Esophagus muscularis mucosa (tissue), 4 donors: ENCODE measurements at regions not wholly inside any gene's neighbourhood (a gene's known extent, or its start where the extent isn't known, plus 50 kb on each side); places are given as distances from the start of the nearest gene placed in this dataset.
A peak's percentile ranks its signal among the peaks of the same experiment; 100 is the strongest.

ENCODE experiments used
- DNase-seq: peaks from one replicate; pipeline ENCODE4 v3.0.0-alpha.2; 2017; ENCODE audit errors: extremely low spot score
- H3K27ac ChIP-seq, 4 donors: fragments of 200-600 bp; sonication (generic); replicated peaks in 1 of 4; 1 replicate in 3 of 4; 2 replicates in 1 of 4; pipeline ENCODE4 v1.5.1; 2016 to 2019; ENCODE audit warnings: mild to moderate bottlenecking in 1 of 4
- H3K27me3 ChIP-seq, 4 donors: fragments of 200-600 bp; sonication (generic); one replicate each; pipeline versions ENCODE4 v1.5.1 to v1.6.0; 2016 to 2019
- H3K36me3 ChIP-seq, 4 donors: fragments of 200-600 bp; sonication (generic); one replicate each; pipeline ENCODE4 v1.5.1; 2016 to 2019
- H3K4me1 ChIP-seq, 4 donors: fragments of 200-600 bp; sonication (generic); one replicate each; pipeline ENCODE4 v1.5.1; 2016 to 2019
- H3K4me3 ChIP-seq, 4 donors: fragments of 200-600 bp; sonication (generic); 1 replicate in 2 of 4; 2 replicates in 2 of 4; pipeline ENCODE4 v1.5.1; 2016 to 2019; ENCODE audit warnings: mild to moderate bottlenecking in 4 of 4, moderate library complexity in 1 of 4
- H3K9me3 ChIP-seq, 4 donors: fragments of 200-600 bp; sonication (generic); 1 replicate in 3 of 4; 2 replicates in 1 of 4; pipeline ENCODE4 v1.5.1; 2016 to 2019
- CTCF ChIP-seq, 3 experiments: fragments of 200-600 bp in 2 of 3; fragments of 450-650 bp in 1 of 3; sonication (generic) in 2 of 3; IDR thresholded peaks; one replicate each; pipeline ENCODE4 v1.5.1; 2017 to 2019; ENCODE audit warnings: antibody characterized with exemption in 3 of 3, mild to moderate bottlenecking in 2 of 3, moderate library complexity in 1 of 3
- EP300 ChIP-seq: sonication (generic); formaldehyde crosslinking; IDR thresholded peaks from one replicate; pipeline ENCODE4 v1.6.1; 2017; ENCODE audit warnings: antibody characterized with exemption
- POLR2A ChIP-seq: fragments of 450-650 bp; IDR thresholded peaks from one replicate; pipeline ENCODE4 v1.6.1; 2017; ENCODE audit warnings: antibody characterized with exemption, moderate library complexity, mild to moderate bottlenecking, low read depth
- POLR2AphosphoS5 ChIP-seq, 2 donors: sonication (generic); formaldehyde crosslinking; IDR thresholded peaks; one replicate each; pipeline ENCODE4 v1.6.1; 2017; ENCODE audit warnings: antibody characterized with exemption in 2 of 2
- WGBS: methylation state at CpG from one replicate; pipeline ENCODE4 v1.1.5; 2018; 5-methylcytosine and 5-hydroxymethylcytosine counted together
- intact Hi-C: fragments of 100-400 bp; cut with DNase I; formaldehyde crosslinking; loops from one replicate; pipeline ENCODE4 v1.15.1; 2023

- TF ChIP-seq EP300, result no peak
- no peak for TF ChIP-seq CTCF (IDR thresholded peaks at IDR 0.05)
- no peak for TF ChIP-seq POLR2AphosphoS5 (IDR thresholded peaks at IDR 0.05)
- no peak for TF ChIP-seq POLR2A
- Histone ChIP-seq H3K36me3 (no peaks in the 10 kb centered on the region), H3K4me3 (no peak overlapping the region), H3K27me3 (peaks cover 0 to 49% (median 14%) of the 10 kb centered on the region in 4 donors), H3K27ac (no peak overlapping the region), H3K9me3 (no peaks in the 10 kb centered on the region), H3K4me1 (peaks cover 16 to 22% (median 18%) of the 10 kb centered on the region in 4 donors)
- 89% methylated on average over 14 of the region's 14 CpGs for WGBS
- DNase-seq, result no peak
- intact Hi-C loops, result no loop called here
Observed at GRCh38 chr11:70660059-70660888, 261.9 kb downstream of the CTTN start.

GRCh38 chr11:70660889-70661197 is 262.5 kb downstream of the CTTN start:
- Histone ChIP-seq H3K27me3 (peaks cover 0 to 53% (median 14%) of the 10 kb centered on the region in 4 donors), H3K9me3 (no peaks in the 10 kb centered on the region), H3K36me3 (no peaks in the 10 kb centered on the region), H3K4me3 (no peak overlapping the region), H3K4me1 (peaks cover 16 to 22% (median 18%) of the 10 kb centered on the region in 4 donors), H3K27ac (no peak overlapping the region)
- 82% methylated on average over 10 of the region's 11 CpGs for WGBS
- intact Hi-C loops, result no loop called here
- no peak for DNase-seq
- TF ChIP-seq EP300 (no peak), CTCF (IDR thresholded peaks at IDR 0.05) (no peak), POLR2A (no peak), POLR2AphosphoS5 (IDR thresholded peaks at IDR 0.05) (no peak)

GRCh38 chr11:70661761-70662501 is 263.6 kb downstream of the CTTN start:
- Histone ChIP-seq H3K4me3 (peak overlapping the region; percentile 43 to 53 (median 46)), H3K9me3 (no peaks in the 10 kb centered on the region), H3K36me3 (no peaks in the 10 kb centered on the region), H3K27me3 (peaks cover 0 to 63% (median 14%) of the 10 kb centered on the region in 4 donors), H3K4me1 (peaks cover 16 to 22% (median 18%) of the 10 kb centered on the region in 4 donors), H3K27ac (no peak overlapping the region)
- intact Hi-C loops, result no loop called here
- TF ChIP-seq EP300 (no peak), POLR2A (no peak), CTCF (IDR thresholded peaks at IDR 0.05) (no peak), POLR2AphosphoS5 (IDR thresholded peaks at IDR 0.05) (no peak)
- WGBS, result 2% methylated on average over 41 of the region's 54 CpGs
- DNase-seq, result no peak

GRCh38 chr11:70662691-70663098 is 264.4 kb downstream of the CTTN start:
- WGBS, result 12% methylated on average over 9 of the region's 15 CpGs
- TF ChIP-seq EP300, result no peak
- no peak for TF ChIP-seq POLR2A
- no peak for TF ChIP-seq POLR2AphosphoS5 (IDR thresholded peaks at IDR 0.05)
- no peak for TF ChIP-seq CTCF (IDR thresholded peaks at IDR 0.05)
- Histone ChIP-seq H3K4me1 (peaks cover 16 to 22% (median 18%) of the 10 kb centered on the region in 4 donors), H3K4me3 (peak overlapping the region in 3 of 4 donors; percentile 43 to 46 (median 45)), H3K36me3 (no peaks in the 10 kb centered on the region), H3K27ac (no peak overlapping the region), H3K27me3 (peaks cover 0 to 71% (median 14%) of the 10 kb centered on the region in 4 donors), H3K9me3 (no peaks in the 10 kb centered on the region)
- intact Hi-C loops, result no loop called here
- DNase-seq, result no peak
